ENCODE measurements at regions not wholly inside any gene's neighbourhood (a gene's known extent, or its start where the extent isn't known, plus 50 kb on each side); places are given as distances from the start of the nearest gene placed in this dataset.

GRCh38 chr10:117905404-117905803, 141.3 kb downstream of the RAB11FIP2 start:
- Mint-ChIP-seq H3K27me3 (ENCODE audit: insufficient read depth, low read depth, poor library complexity) (peaks cover 3% of the 10 kb centered on the region), H3K9me3 (no peaks in the 10 kb centered on the region; the same call in 2 of the 3 replicates)
- H3K27ac ChIP-seq (ENCODE audit: low read depth): no peak overlapping the region

More at GRCh38 chr10:117905404-117905803, 141.3 kb downstream of the RAB11FIP2 start:
- H3K4me1 ChIP-seq (ENCODE audit: insufficient read depth): no peaks in the 10 kb centered on the region
- H3K79me2 ChIP-seq (replicated peaks; ENCODE audit: insufficient read depth): no peaks in the 10 kb centered on the region
- no peaks in the 10 kb centered on the region for H3F3A ChIP-seq (replicated peaks; ENCODE audit: low read depth)
- H3K27me3 ChIP-seq (ENCODE audit: insufficient read depth): no peaks in the 10 kb centered on the region
- ATAC-seq (no peak), DNase-seq (ENCODE audit: low spot score) (no peak)
- H4K20me1 ChIP-seq (replicated peaks; ENCODE audit: insufficient read depth): no peaks in the 10 kb centered on the region
- H3K4me3 Mint-ChIP-seq: no peak overlapping the region
- H3K36me3 Mint-ChIP-seq (ENCODE audit: low read depth): no peaks in the 10 kb centered on the region
- H2AFZ ChIP-seq: no peak overlapping the region
- H3K36me3 ChIP-seq (ENCODE audit: insufficient read depth): no peaks in the 10 kb centered on the region
- no peak overlapping the region for H3K27ac Mint-ChIP-seq
- H3K4me1 Mint-ChIP-seq: no peaks in the 10 kb centered on the region
- no peak for TF ChIP-seq REST (IDR thresholded peaks at IDR 0.05; ENCODE audit: unreplicated experiment)
- no peak for TF ChIP-seq STAT1 (IDR thresholded peaks at IDR 0.05; ENCODE audit: unreplicated experiment)
- no peak for TF ChIP-seq NANOG (IDR thresholded peaks at IDR 0.05; ENCODE audit: borderline replicate concordance)
- no peak for TF ChIP-seq ZNF114 (CRISPR knock-in tag; IDR thresholded peaks at IDR 0.05)
- no peak for TF ChIP-seq ZNF331 (CRISPR knock-in tag; IDR thresholded peaks at IDR 0.05; ENCODE audit: low read depth)
- TF ChIP-seq EZH2phosphoT487 (IDR thresholded peaks at IDR 0.05; ENCODE audit: unreplicated experiment): no peak
- no peak for TF ChIP-seq ZNF462 (CRISPR knock-in tag; IDR thresholded peaks at IDR 0.05)
- TF ChIP-seq CREB1 (CRISPR knock-in tag; IDR thresholded peaks at IDR 0.05; ENCODE audit: low read depth): no peak
- TF ChIP-seq EZH2 (IDR thresholded peaks at IDR 0.05; ENCODE audit: low read depth, unreplicated experiment): no peak
- TF ChIP-seq POLR2AphosphoS5 (IDR thresholded peaks at IDR 0.05; ENCODE audit: low read depth): no peak
- no peak for TF ChIP-seq CTCF (conservative IDR thresholded peaks at IDR 0.05; ENCODE audit: low read depth in 2 of 2)
- TF ChIP-seq JUNB (IDR thresholded peaks at IDR 0.05; ENCODE audit: unreplicated experiment): no peak
- TF ChIP-seq ETS1 (IDR thresholded peaks at IDR 0.05): no peak
- H3K9me2 ChIP-seq (ENCODE audit: insufficient read depth): peaks cover 12% of the 10 kb centered on the region
- H3K4me3 ChIP-seq: no peak overlapping the region
- no peak overlapping the region for H3K4me2 ChIP-seq

Data from GM23338 (cell line).